SK-N-SH treated with all-trans-retinoic acid at 6 μM for 48 hours (cell line): ENCODE measurements at regions not wholly inside any gene's neighbourhood (a gene's known extent, or its start where the extent isn't known, plus 50 kb on each side); places are given as distances from the start of the nearest gene placed in this dataset.

Experiments used
- ATAC-seq: fragments of 200-7000 bp; cut with Tn5 transposase; 3 replicates; pipeline ENCODE4 v1.9.1; 2020; ENCODE audit warnings: mild to moderate bottlenecking, moderate library complexity
- BACH2 ChIP-seq: fragments of 250-450 bp; sonication (Bioruptor Pico); IDR thresholded peaks from 2 replicates; pipeline ENCODE4 v1.9.0; 2021; ENCODE audit warnings: mild to moderate bottlenecking, borderline replicate concordance
- CREB5 ChIP-seq: fragments of 250-450 bp; sonication (Bioruptor Pico); IDR thresholded peaks from 2 replicates; pipeline ENCODE4 v1.5.1; 2020; ENCODE audit warnings: low read depth, mild to moderate bottlenecking, moderate library complexity
- CSDC2 ChIP-seq: fragments of 250-450 bp; sonication (Bioruptor Pico); IDR thresholded peaks from 2 replicates; pipeline ENCODE4 v1.5.0; 2020; ENCODE audit warnings: mild to moderate bottlenecking, moderate library complexity
- ESRRG ChIP-seq: fragments of 250-450 bp; sonication (Bioruptor Pico); IDR thresholded peaks from 2 replicates; pipeline ENCODE4 v1.6.1; 2021; ENCODE audit warnings: mild to moderate bottlenecking
- GLIS3 ChIP-seq: fragments of 250-450 bp; sonication (Bioruptor Pico); IDR thresholded peaks from 2 replicates; pipeline ENCODE4 v1.5.0; 2020; ENCODE audit warnings: mild to moderate bottlenecking, moderate library complexity
- ISL1 ChIP-seq: fragments of 250-450 bp; sonication (Bioruptor Pico); IDR thresholded peaks from 2 replicates; pipeline ENCODE4 v2.1.2; 2022; ENCODE audit warnings: mild to moderate bottlenecking, moderate library complexity
- OSR1 ChIP-seq: fragments of 250-450 bp; sonication (Bioruptor Pico); IDR thresholded peaks from 2 replicates; pipeline ENCODE4 v1.8.0; 2022; ENCODE audit warnings: moderate library complexity, mild to moderate bottlenecking, inconsistent platforms
- PATZ1 ChIP-seq: fragments of 250-450 bp; sonication (Bioruptor Pico); IDR thresholded peaks from 2 replicates; pipeline ENCODE4 v1.8.0; 2020; ENCODE audit warnings: mild to moderate bottlenecking, moderate library complexity, borderline replicate concordance
- POU6F1 ChIP-seq: fragments of 250-450 bp; sonication (Bioruptor Pico); IDR thresholded peaks from 2 replicates; pipeline ENCODE4 v1.8.0; 2021; ENCODE audit warnings: low read depth, mild to moderate bottlenecking, moderate library complexity, borderline replicate concordance
- RARB ChIP-seq: fragments of 250-450 bp; sonication (Bioruptor Pico); IDR thresholded peaks from 2 replicates; pipeline ENCODE4 v1.8.0; 2021; ENCODE audit warnings: mild to moderate bottlenecking, moderate library complexity
- SNAI2 ChIP-seq: fragments of 250-450 bp; sonication (Bioruptor Pico); IDR thresholded peaks from 2 replicates; pipeline ENCODE4 v1.5.0; 2020; ENCODE audit warnings: mild to moderate bottlenecking, moderate library complexity
- TCF4 ChIP-seq: fragments of 250-450 bp; sonication (Bioruptor Pico); IDR thresholded peaks from 2 replicates; pipeline ENCODE4 v1.8.0; 2021; ENCODE audit warnings: mild to moderate bottlenecking, moderate library complexity, borderline replicate concordance
- TOX ChIP-seq: fragments of 250-450 bp; sonication (Bioruptor Pico); IDR thresholded peaks from 2 replicates; pipeline ENCODE4 v1.8.0; 2021; ENCODE audit warnings: mild to moderate bottlenecking, moderate library complexity, borderline replicate concordance
- TSHZ2 ChIP-seq: fragments of 250-450 bp; sonication (Bioruptor Pico); IDR thresholded peaks from 2 replicates; pipeline ENCODE4 v1.5.0; 2020; ENCODE audit warnings: mild to moderate bottlenecking, moderate library complexity
- ZC3H10 ChIP-seq: fragments of 250-450 bp; sonication (Bioruptor Pico); IDR thresholded peaks from 2 replicates; pipeline ENCODE4 v1.5.1; 2021; ENCODE audit warnings: mild to moderate bottlenecking, moderate library complexity
- ZFP3 ChIP-seq: fragments of 250-450 bp; sonication (Bioruptor Pico); IDR thresholded peaks from 2 replicates; pipeline ENCODE4 v1.5.0; 2020; ENCODE audit warnings: mild to moderate bottlenecking, moderate library complexity
- ZFP30 ChIP-seq: fragments of 450-650 bp; formaldehyde crosslinking; IDR thresholded peaks from 2 replicates; pipeline ENCODE4 v1.5.0; 2022; ENCODE audit warnings: mild to moderate bottlenecking, moderate library complexity
- ZNF565 ChIP-seq: fragments of 450-650 bp; formaldehyde crosslinking; conservative IDR thresholded peaks from 2 replicates; pipeline ENCODE4 v1.5.0; 2020; ENCODE audit warnings: low read depth, mild to moderate bottlenecking, moderate library complexity
- ZNF70 ChIP-seq: fragments of 450-650 bp; formaldehyde crosslinking; IDR thresholded peaks from 2 replicates; pipeline ENCODE4 v1.5.0; 2020; ENCODE audit warnings: mild to moderate bottlenecking, moderate library complexity

GRCh38 chr22:44419429-44419828 is 78.6 kb downstream of the RTL6 start:
- TF ChIP-seq ZNF70 (CRISPR knock-in tag) (no peak), OSR1 (CRISPR knock-in tag) (no peak), ZC3H10 (CRISPR knock-in tag) (no peak), TSHZ2 (CRISPR knock-in tag) (no peak), ZNF565 (CRISPR knock-in tag) (no peak), TCF4 (CRISPR knock-in tag) (no peak)
- ATAC-seq: no peak

GRCh38 chr22:44413211-44413610 is 84.8 kb downstream of the RTL6 start:
- ATAC-seq: no peak

GRCh38 chr22:44412136-44412731 is 85.8 kb downstream of the RTL6 start:
- no peak for ATAC-seq
- no peak for TF ChIP-seq CREB5 (CRISPR knock-in tag)
- TF ChIP-seq ZNF565 (CRISPR knock-in tag): no peak
- no peak for TF ChIP-seq ZC3H10 (CRISPR knock-in tag)
- TF ChIP-seq PATZ1: no peak
- no peak for TF ChIP-seq RARB (CRISPR knock-in tag)
- no peak for TF ChIP-seq ISL1 (CRISPR knock-in tag)
- TF ChIP-seq GLIS3 (CRISPR knock-in tag): no peak
- TF ChIP-seq ESRRG: no peak
- TF ChIP-seq ZNF70 (CRISPR knock-in tag): no peak
- no peak for TF ChIP-seq ZFP30 (CRISPR knock-in tag)
- no peak for TF ChIP-seq ZFP3
- TF ChIP-seq TOX (CRISPR knock-in tag): no peak

More at GRCh38 chr22:44413211-44413610, 84.8 kb downstream of the RTL6 start:
- TF ChIP-seq CSDC2 (CRISPR knock-in tag): no peak
- no peak for TF ChIP-seq POU6F1
- no peak for TF ChIP-seq ZC3H10 (CRISPR knock-in tag)
- TF ChIP-seq ZFP30 (CRISPR knock-in tag): no peak
- TF ChIP-seq GLIS3 (CRISPR knock-in tag): no peak
- TF ChIP-seq ZNF565 (CRISPR knock-in tag): no peak
- TF ChIP-seq TOX (CRISPR knock-in tag): no peak
- no peak for TF ChIP-seq RARB (CRISPR knock-in tag)
- no peak for TF ChIP-seq CREB5 (CRISPR knock-in tag)
- TF ChIP-seq TSHZ2 (CRISPR knock-in tag): no peak
- no peak for TF ChIP-seq SNAI2 (CRISPR knock-in tag)
- TF ChIP-seq BACH2 (CRISPR knock-in tag): no peak
- no peak for TF ChIP-seq ISL1 (CRISPR knock-in tag)
- TF ChIP-seq, all 23 proteins: peak for 0
